HG03565 (cell line): ENCODE measurements at regions not wholly inside any gene's neighbourhood (a gene's known extent, or its start where the extent isn't known, plus 50 kb on each side); places are given as distances from the start of the nearest gene placed in this dataset.
"Not testable (repeated sequence)": the region's sequence is repeated elsewhere in the genome, so short reads cannot be mapped to it uniquely, and the experiment has no call there.

Experiments used
- ATAC-seq: cut with Tn5 transposase; IDR thresholded peaks from one replicate; pipeline ENCODE4 v1.9.1; 2021; ENCODE audit warnings: mild to moderate bottlenecking, moderate library complexity; ENCODE audit not compliant: unreplicated experiment

- no peak for ATAC-seq
Observed at GRCh38 chr16:87153326-87153725, 163.9 kb downstream of the C16orf95 start.

GRCh38 chr16:87155315-87155714 lies 161.9 kb downstream of the C16orf95 start:
- ATAC-seq = not testable (repeated sequence)

- no peak for ATAC-seq
Observed at GRCh38 chr16:87156195-87156594, 161.0 kb downstream of the C16orf95 start.

GRCh38 chr16:87160234-87160636 lies 157.0 kb downstream of the C16orf95 start:
- no peak for ATAC-seq

GRCh38 chr16:87160701-87161337 lies 156.4 kb downstream of the C16orf95 start:
- ATAC-seq = no peak

- not testable (repeated sequence) for ATAC-seq
Observed at GRCh38 chr16:87161410-87161809, 155.8 kb downstream of the C16orf95 start.

GRCh38 chr16:87161822-87162676 lies 155.1 kb downstream of the C16orf95 start:
- no peak for ATAC-seq

- not testable (repeated sequence) for ATAC-seq
Observed at GRCh38 chr16:87162799-87163198, 154.4 kb downstream of the C16orf95 start.

- ATAC-seq = no peak
Observed at GRCh38 chr16:87163637-87164036, 153.6 kb downstream of the C16orf95 start.

- ATAC-seq = no peak
Observed at GRCh38 chr16:87165151-87165550, 152.0 kb downstream of the C16orf95 start.

GRCh38 chr16:87165885-87166284 lies 151.3 kb downstream of the C16orf95 start:
- no peak for ATAC-seq

- no peak for ATAC-seq
Observed at GRCh38 chr16:87166321-87166720, 150.9 kb downstream of the C16orf95 start.

GRCh38 chr16:87166934-87167333 lies 150.3 kb downstream of the C16orf95 start:
- no peak for ATAC-seq

GRCh38 chr16:87169509-87169995 lies 147.6 kb downstream of the C16orf95 start:
- no peak for ATAC-seq

- ATAC-seq = no peak
Observed at GRCh38 chr16:87170310-87170709, 146.9 kb downstream of the C16orf95 start.

GRCh38 chr16:87171723-87172122 lies 145.5 kb downstream of the C16orf95 start:
- no peak for ATAC-seq

GRCh38 chr16:87172632-87173031 lies 144.6 kb downstream of the C16orf95 start:
- no peak for ATAC-seq

GRCh38 chr16:87173294-87173893 lies 143.8 kb downstream of the C16orf95 start:
- no peak for ATAC-seq

- ATAC-seq = no peak
Observed at GRCh38 chr16:87174061-87174460, 143.1 kb downstream of the C16orf95 start.

- ATAC-seq = no peak
Observed at GRCh38 chr16:87176735-87177134, 140.5 kb downstream of the C16orf95 start.

- ATAC-seq = no peak
Observed at GRCh38 chr16:87177673-87178072, 139.5 kb downstream of the C16orf95 start.
